IMR-90 (cell line): ENCODE measurements at regions not wholly inside any gene's neighbourhood (a gene's known extent, or its start where the extent isn't known, plus 50 kb on each side); places are given as distances from the start of the nearest gene placed in this dataset.

Source experiments
- ATAC-seq: fragments of 200-7000 bp; cut with Tn5 transposase; 2 replicates; pipeline ENCODE4 v1.9.1; 2020; ENCODE audit warnings: low read depth, mild to moderate bottlenecking, moderate library complexity
- BruUV-seq: library from RNA; stranded (reverse); fragments of 400-500 nt; replicated peaks from 2 replicates; lab custom pipeline; 2021; lab: Mats Ljungman, UMichigan
- CTCF ChIA-PET: fragments of 300-600 bp; formaldehyde crosslinking; extraction: SDS; loops from one replicate; lab custom pipeline; 2021; ENCODE audit warnings: antibody characterized with exemption; lab: Yijun Ruan, JAX
- POLR2A ChIA-PET: fragments of 300-600 bp; sonication (Branson Sonifier 250); formaldehyde crosslinking; loops from one replicate; lab custom pipeline; 2022; ENCODE audit warnings: antibody characterized with exemption; ENCODE audit not compliant: unreplicated experiment; lab: Charles Lee
- DNase-seq: peaks from one replicate; pipeline ENCODE4 v3.0.0; 2013
- H2AFZ ChIP-seq: replicated peaks from 2 replicates; pipeline ENCODE3; 2013; ENCODE audit warnings: low read length, mild to moderate bottlenecking; ENCODE audit not compliant: poor library complexity
- H2AK5ac ChIP-seq: 2 replicates; pipeline ENCODE4 v1.6.1; 2013; ENCODE audit warnings: low read depth, low read length, inconsistent platforms
- H2AK9ac ChIP-seq: replicated peaks from 2 replicates; pipeline ENCODE3; 2013; ENCODE audit warnings: mild to moderate bottlenecking, low read depth, low read length, moderate library complexity; ENCODE audit not compliant: poor library complexity
- H2BK120ac ChIP-seq: 2 replicates; pipeline ENCODE4 v1.6.1; 2013; ENCODE audit warnings: low read depth, low read length, inconsistent platforms
- H2BK15ac ChIP-seq: 3 replicates; pipeline ENCODE4 v1.6.1; 2013; ENCODE audit warnings: low read depth, low read length, inconsistent platforms
- H2BK20ac ChIP-seq: 2 replicates; pipeline ENCODE4 v1.6.1; 2013; ENCODE audit warnings: low read depth, mild to moderate bottlenecking, inconsistent platforms, low read length, moderate library complexity
- H2BK5ac ChIP-seq: 2 replicates; pipeline ENCODE4 v1.6.1; 2013; ENCODE audit warnings: mild to moderate bottlenecking, low read depth, low read length, inconsistent platforms; ENCODE audit not compliant: poor library complexity, severe bottlenecking
- H3K14ac ChIP-seq: replicated peaks from 2 replicates; pipeline ENCODE4 v1.6.1; 2013; ENCODE audit warnings: low read depth, low read length, inconsistent platforms
- H3K18ac ChIP-seq: 2 replicates; pipeline ENCODE4 v1.6.1; 2013; ENCODE audit warnings: low read depth, low read length, control low read depth
- H3K23ac ChIP-seq: 2 replicates; pipeline ENCODE4 v1.6.1; 2013; ENCODE audit warnings: low read depth, low read length, inconsistent platforms
- H3K27ac ChIP-seq: 2 replicates; pipeline ENCODE4 v1.5.1; 2013; ENCODE audit warnings: mild to moderate bottlenecking, control low read depth, low read length; ENCODE audit not compliant: insufficient read depth
- H3K27me3 ChIP-seq: 2 replicates; pipeline ENCODE4 v1.6.1; 2013; ENCODE audit warnings: low read length; ENCODE audit not compliant: control insufficient read depth, insufficient read depth
- H3K36me3 ChIP-seq: 2 replicates; pipeline ENCODE4 v1.6.1; 2013; ENCODE audit warnings: low read length, mixed read lengths; ENCODE audit not compliant: control insufficient read depth, insufficient read depth
- H3K4ac ChIP-seq: 2 replicates; pipeline ENCODE4 v1.6.1; 2013; ENCODE audit warnings: low read depth, low read length, inconsistent platforms
- H3K4me1 ChIP-seq: 2 replicates; pipeline ENCODE4 v1.6.1; 2013; ENCODE audit warnings: low read length, mixed read lengths; ENCODE audit not compliant: control insufficient read depth, insufficient read depth
- H3K4me2 ChIP-seq: 2 replicates; pipeline ENCODE4 v1.6.1; 2013; ENCODE audit warnings: low read depth, mild to moderate bottlenecking, control low read depth, low read length, moderate library complexity
- H3K4me3 ChIP-seq: 2 replicates; pipeline ENCODE4 v1.5.1; 2013; ENCODE audit warnings: low read depth, mild to moderate bottlenecking, control low read depth, low read length, moderate library complexity; ENCODE audit not compliant: insufficient read depth
- H3K56ac ChIP-seq: 2 replicates; pipeline ENCODE4 v1.6.1; 2013; ENCODE audit warnings: low read length, inconsistent platforms; ENCODE audit not compliant: insufficient read depth; ENCODE audit errors: extremely low read depth
- H3K79me1 ChIP-seq, 2 experiments: 2 replicates each; pipeline ENCODE4 v1.6.1; 2013; ENCODE audit warnings: low read length in 2 of 2, inconsistent platforms in 1 of 2, low read depth in 1 of 2
- H3K9ac ChIP-seq: 2 replicates; pipeline ENCODE4 v1.6.1; 2013; ENCODE audit warnings: low read depth, low read length, control low read depth
- H3K9me1 ChIP-seq: 2 replicates; pipeline ENCODE4 v1.6.1; 2013; ENCODE audit warnings: low read length, inconsistent platforms; ENCODE audit not compliant: insufficient read depth
- H3K9me3 ChIP-seq: 2 replicates; pipeline ENCODE4 v1.6.1; 2013; ENCODE audit warnings: low read length; ENCODE audit not compliant: control insufficient read depth, insufficient read depth
- H4K20me1 ChIP-seq: 2 replicates; pipeline ENCODE4 v1.6.1; 2013; ENCODE audit warnings: low read length, inconsistent platforms; ENCODE audit not compliant: insufficient read depth
- H4K5ac ChIP-seq: 2 replicates; pipeline ENCODE4 v1.6.1; 2013; ENCODE audit warnings: mild to moderate bottlenecking, low read depth, low read length, control low read depth
- H4K8ac ChIP-seq, 2 experiments: 2 replicates each; pipeline ENCODE4 v1.6.1; 2013; ENCODE audit warnings: low read depth in 2 of 2, low read length in 2 of 2, control low read depth in 1 of 2, inconsistent platforms in 1 of 2
- H4K91ac ChIP-seq: 2 replicates; pipeline ENCODE4 v1.6.1; 2013; ENCODE audit warnings: low read depth, low read length, inconsistent platforms; ENCODE audit not compliant: insufficient read depth
- CEBPB ChIP-seq: IDR thresholded peaks from 2 replicates; pipeline ENCODE4 v1.6.1; 2012; ENCODE audit warnings: low read depth, low read length, improper control_type of control experiment
- MAFK ChIP-seq: IDR thresholded peaks from 2 replicates; pipeline ENCODE4 v1.6.1; 2012; ENCODE audit warnings: low read depth, low read length, improper control_type of control experiment
- MXI1 ChIP-seq: IDR thresholded peaks from 2 replicates; pipeline ENCODE4 v1.6.1; 2012; ENCODE audit warnings: low read depth, mild to moderate bottlenecking, low read length, moderate library complexity, borderline replicate concordance
- NFE2L2 ChIP-seq: fragments of 150-350 bp; IDR thresholded peaks from 2 replicates; pipeline ENCODE4 v1.6.1; 2016; ENCODE audit warnings: low read depth, mild to moderate bottlenecking, low read length
- RAD21 ChIP-seq: IDR thresholded peaks from 2 replicates; pipeline ENCODE4 v1.6.1; 2012; ENCODE audit warnings: low read length, improper control_type of control experiment
- SMC3 ChIP-seq: fragments of 150-350 bp; IDR thresholded peaks from 2 replicates; pipeline ENCODE4 v1.6.1; 2016; ENCODE audit warnings: low read depth, mild to moderate bottlenecking, antibody characterized with exemption, low read length, moderate library complexity
- USF2 ChIP-seq: fragments of 150-350 bp; IDR thresholded peaks from 2 replicates; pipeline ENCODE4 v1.6.1; 2017; ENCODE audit warnings: mild to moderate bottlenecking, antibody characterized with exemption, low read length, low read depth
- WGBS, 2 experiments: methylation state at CpG; one replicate each; pipeline versions ENCODE4 v1.1.5 to v1.1.7; 2013; ENCODE audit warnings: missing lambda C conversion rate in 2 of 2; ENCODE audit not compliant: insufficient read length in 1 of 2; ENCODE audit errors: extremely low coverage in 2 of 2; 5-methylcytosine and 5-hydroxymethylcytosine counted together
- dilution Hi-C: fragments of 300-500 bp; cut with HindIII; formaldehyde crosslinking; loops from one replicate; pipeline ENCODE4 v1.14.3; 2018; ENCODE audit warnings: low sequenced_read_pairs; ENCODE audit not compliant: unreplicated experiment
- in situ Hi-C: fragments of 300-500 bp; cut with MboI; formaldehyde crosslinking; loops from 3 replicates; pipeline ENCODE4 v1.14.3; 2019; ENCODE audit warnings: low sequenced_read_pairs, inconsistent platforms, mixed read lengths
- intact Hi-C: fragments of 100-400 bp; cut with micrococcal nuclease; formaldehyde crosslinking; loops from 2 replicates; pipeline ENCODE4 v1.10.0; 2022

DNA sequence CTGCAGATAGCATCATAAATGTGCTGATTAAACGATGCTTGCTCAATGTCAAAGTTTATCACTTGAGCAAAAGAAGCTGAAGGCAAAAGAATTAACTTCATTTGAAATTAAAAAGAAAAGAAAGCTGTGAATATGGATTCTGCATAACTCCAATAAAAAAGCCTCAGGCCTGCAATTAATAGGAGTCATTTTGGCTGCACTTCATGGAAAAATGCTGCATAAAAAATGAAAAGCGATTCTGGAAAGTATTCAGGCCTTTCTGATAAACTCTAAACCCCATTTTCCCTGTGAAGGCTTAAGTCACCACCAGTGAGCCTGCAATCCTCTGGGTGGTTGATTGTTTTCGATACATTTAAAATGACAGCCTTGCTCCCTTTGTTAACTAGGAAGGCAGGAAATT lies 1793.4 kb downstream of the SUCLG1 start:
- no peak overlapping the region for H2AFZ ChIP-seq

More for the DNA sequence above, 1793.4 kb downstream of the SUCLG1 start:
- Histone ChIP-seq H3K9me1 (no peaks in the 10 kb centered on the region), H3K4me3 (no peak overlapping the region), H4K5ac (no peak overlapping the region), H2BK120ac (no peak overlapping the region), H4K8ac (no peak overlapping the region), H3K27me3 (no peaks in the 10 kb centered on the region), H4K91ac (no peak overlapping the region), H3K4ac (no peak overlapping the region), H3K79me1 (no peaks in the 10 kb centered on the region), H3K18ac (no peak overlapping the region), H3K23ac (no peak overlapping the region), H2AK5ac (no peak overlapping the region), H3K14ac (no peak overlapping the region), H3K9ac (no peak overlapping the region), H2AK9ac (no peak overlapping the region), H4K20me1 (no peaks in the 10 kb centered on the region), H3K36me3 (no peaks in the 10 kb centered on the region), H3K9me3 (no peaks in the 10 kb centered on the region), H3K56ac (no peak overlapping the region), H3K4me2 (no peak overlapping the region), H2BK5ac (no peak overlapping the region), H3K27ac (no peak overlapping the region), H2BK20ac (no peak overlapping the region), H2BK15ac (no peak overlapping the region), H3K4me1 (no peaks in the 10 kb centered on the region)
- dilution Hi-C loops (no loop called here), intact Hi-C loops (loop anchor here (10.0 kb wide), 1 partner anchor 289 kb away; no protein-coding TSS in a partner anchor), in situ Hi-C loops (no loop called here)
- ChIA-PET POLR2A (no interaction called here), CTCF (no interaction called here)
- ATAC-seq (no peak), DNase-seq (no peak)
- WGBS, 2 experiments, result no CpG with 5 or more reads among the region's 3 CpGs
- no peak for TF ChIP-seq NFE2L2
- no peak for TF ChIP-seq RAD21
- TF ChIP-seq SMC3, result no peak
- TF ChIP-seq USF2, result no peak
- TF ChIP-seq CEBPB, result no peak
- no peak for TF ChIP-seq MXI1
- TF ChIP-seq MAFK, result no peak
- no TSS peak for BruUV-seq
